Myocyte (in vitro differentiated cells): ENCODE measurements at regions not wholly inside any gene's neighbourhood (a gene's known extent, or its start where the extent isn't known, plus 50 kb on each side); places are given as distances from the start of the nearest gene placed in this dataset.
A peak's percentile ranks its signal among the peaks of the same experiment; 100 is the strongest.

Experiments
- DNase-seq: peaks from one replicate; pipeline ENCODE4 v3.0.0-alpha.2; 2012; ENCODE audit warnings: low read depth

DNA sequence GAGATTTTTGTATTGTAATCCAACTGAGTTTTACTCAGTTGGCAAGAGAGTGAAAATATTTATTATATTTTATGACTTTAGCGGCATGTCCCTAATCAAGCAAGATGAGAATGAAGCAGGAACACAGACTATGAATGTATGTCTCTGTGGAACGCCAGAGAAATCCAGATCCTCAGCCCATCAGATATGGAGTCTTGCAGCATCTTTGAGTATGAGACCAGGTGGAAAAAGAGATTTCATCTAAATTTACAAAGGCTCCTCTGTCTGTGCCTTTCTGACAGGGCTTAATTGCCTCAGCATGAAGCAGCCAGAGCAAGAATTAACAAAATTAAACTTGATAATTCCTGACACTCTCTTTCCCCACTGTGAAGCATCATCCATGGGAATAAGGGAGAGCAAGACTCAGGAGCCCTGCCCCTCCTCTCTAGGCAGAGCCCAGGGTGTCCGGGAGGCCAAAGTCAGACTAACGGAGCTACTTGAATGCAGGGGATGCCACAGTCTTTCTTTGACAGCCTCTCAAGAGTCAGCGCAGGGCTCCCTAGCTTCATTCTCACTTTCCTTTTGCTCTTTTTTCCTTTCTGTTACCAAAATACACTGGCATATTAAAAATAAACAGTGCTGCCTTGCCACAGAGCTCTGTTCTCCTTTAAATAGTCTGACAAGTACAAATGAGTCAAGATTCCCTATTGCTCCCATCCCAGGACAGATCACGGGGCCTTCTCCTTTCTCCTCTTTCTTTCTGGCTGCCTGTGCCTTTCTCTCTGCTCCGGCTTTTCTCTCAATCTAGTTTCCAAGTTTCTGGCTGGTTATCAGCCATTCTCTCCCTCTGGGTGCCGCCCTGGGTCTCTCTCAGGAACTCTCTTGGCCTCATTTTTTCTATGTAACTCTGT lies 132.2 kb upstream of the INHBA start:
- no peak for DNase-seq

GRCh38 chr7:41832941-41833340 lies 130.1 kb upstream of the INHBA start:
- DNase-seq = no peak

DNA sequence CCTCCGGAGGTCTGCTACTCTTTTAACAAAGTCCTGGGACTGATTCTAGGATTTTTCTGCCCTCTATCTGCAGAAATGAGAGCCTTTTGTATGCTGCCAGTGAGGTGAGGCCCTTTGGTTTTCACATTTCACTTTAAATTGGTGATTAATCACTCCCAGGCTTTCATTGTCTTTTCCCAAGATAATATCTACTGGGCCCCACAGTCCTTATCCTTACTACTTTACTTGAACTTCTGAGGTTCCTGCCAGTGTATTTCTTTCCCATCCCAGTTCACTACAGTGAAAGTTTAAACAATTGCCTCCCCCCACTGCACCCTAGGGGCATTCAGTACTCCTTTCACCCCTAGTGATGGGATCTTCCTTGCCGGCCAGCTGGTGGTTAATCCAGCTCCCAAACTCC lies 127.4 kb upstream of the INHBA start:
- no peak for DNase-seq

DNA sequence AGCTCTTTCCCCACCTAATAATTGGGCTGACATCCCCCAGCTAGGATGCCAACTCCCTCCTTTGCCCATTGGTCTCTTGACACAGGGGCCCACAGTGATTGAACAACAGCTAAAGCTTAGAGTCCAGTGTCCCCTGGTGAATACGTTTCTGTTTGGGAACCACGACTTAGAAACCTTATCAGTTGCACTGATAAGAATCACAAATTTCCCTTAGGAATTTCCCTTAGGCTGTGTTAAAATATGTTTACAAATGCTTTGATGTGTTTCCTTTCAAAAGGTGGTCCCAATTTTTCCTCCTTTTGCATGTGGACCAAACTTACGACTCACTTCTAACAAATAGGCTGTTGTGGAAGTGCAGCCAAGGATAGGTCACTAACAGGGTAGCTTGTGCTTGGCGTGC lies 126.0 kb upstream of the INHBA start:
- DNase-seq = no peak

GRCh38 chr7:41826641-41827040 lies 123.8 kb upstream of the INHBA start:
- DNase-seq = no peak

GRCh38 chr7:41825927-41826480 lies 123.1 kb upstream of the INHBA start:
- DNase-seq = no peak

- DNase-seq = peak; percentile 51
These were observed 121.4 kb upstream of the INHBA start for GRCh38 chr7:41824284-41824683.

DNA sequence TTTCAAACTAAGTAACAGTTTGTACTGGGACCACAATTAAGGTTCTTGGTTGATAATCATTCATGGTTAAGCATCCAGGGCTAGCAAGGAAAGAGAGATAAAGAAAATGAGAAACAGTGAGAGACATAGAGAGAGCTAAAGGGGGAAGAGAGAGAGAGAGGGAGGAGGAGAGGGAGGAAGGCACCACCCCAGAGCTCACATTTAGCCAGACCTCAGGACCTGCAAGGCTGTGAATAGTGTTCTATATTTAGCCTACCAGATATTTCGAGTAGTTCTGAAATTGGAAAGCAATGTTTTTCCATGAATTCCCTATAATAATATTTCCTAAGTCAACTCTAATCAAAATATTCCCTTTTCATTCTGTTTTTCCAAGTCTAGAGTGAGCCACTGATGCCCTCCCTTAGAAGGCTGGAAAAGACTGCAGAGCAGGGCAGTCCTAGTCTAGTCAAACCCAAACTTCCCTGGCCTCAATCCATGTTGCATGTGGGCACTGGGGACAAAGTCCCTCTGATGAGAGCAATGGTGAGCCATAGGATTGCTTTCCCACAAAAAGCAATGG lies 119.4 kb upstream of the INHBA start:
- no peak for DNase-seq

DNA sequence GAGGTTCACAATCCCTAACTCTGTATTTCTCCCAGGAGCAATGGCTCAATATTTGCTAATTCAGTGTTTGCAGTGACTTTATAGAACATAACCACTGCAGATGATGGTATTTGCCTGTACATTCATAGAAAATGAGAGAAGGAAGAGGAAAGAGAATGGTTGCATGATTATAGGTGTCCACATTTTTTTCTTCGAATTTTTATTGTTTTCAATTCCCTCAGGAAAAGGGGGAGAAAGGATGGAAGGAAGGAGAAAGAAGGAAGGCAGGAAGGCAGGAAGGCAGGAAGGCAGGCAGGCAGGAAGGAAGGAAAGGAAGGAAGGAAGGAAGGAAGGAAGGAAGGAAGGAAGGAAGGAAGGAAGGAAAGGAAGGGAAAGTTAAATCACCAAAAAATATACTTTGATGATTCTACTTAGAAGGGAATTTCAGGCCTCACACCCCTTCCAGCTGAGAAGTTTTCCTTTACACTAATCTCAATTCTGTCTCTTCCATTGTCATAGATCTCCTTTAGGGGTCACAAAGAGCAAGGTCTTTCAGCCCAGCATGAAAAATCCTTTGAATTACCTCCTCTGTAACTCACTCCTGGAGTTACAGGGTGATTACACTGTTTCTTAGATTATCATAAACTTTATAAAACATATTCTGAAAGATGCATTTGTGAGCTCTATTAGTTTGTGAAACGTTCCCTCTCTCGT lies 118.8 kb upstream of the INHBA start:
- DNase-seq = no peak

GRCh38 chr7:41820111-41820671 lies 117.3 kb upstream of the INHBA start:
- no peak for DNase-seq

DNA sequence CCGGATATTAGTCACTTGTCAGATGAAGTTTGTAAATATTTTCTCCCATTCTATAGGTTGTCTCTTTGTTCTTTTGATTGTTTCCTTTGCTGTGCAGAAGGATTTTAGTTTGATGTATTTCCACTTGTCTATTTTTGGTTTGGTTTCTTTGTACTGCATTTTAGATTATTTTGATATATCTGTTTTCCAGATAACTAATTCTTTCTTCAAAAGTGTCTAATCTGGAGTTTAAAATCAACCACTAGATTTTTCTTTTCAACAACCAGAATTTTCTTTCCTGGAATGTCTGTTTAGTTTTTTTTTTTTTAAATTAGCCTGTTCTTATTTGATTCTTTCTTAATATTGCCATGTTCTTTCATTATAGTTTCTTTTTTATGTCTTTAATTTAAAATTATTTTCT lies 116.8 kb upstream of the INHBA start:
- DNase-seq = no peak

DNA sequence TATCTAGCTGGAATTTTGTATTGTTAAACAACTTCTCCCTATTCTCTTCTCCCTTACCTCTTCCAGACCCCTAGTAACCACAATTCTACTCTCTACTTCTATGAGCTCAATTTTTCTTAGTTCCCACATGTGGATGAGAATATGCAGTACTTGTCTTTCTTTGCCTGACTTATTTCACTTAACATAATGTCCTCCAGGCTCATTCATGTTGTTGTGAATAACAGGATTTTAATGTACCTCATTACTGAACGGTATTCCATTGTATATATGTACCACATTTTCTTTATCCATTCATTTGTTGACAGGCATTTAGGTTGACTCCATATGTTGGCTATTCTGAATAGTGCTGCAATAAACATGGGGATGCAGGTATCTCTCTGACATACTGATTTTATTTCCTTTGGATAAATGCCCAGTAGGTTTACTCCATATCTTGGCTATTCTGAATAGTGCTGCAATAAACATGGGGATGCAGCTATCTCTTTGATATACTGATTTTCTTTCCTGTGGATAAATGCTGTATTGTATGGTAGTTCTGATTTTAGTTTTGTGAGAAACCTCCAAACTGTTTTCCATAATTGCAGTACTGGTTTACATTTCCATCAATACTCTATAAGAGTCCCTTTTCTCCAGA lies 116.0 kb upstream of the INHBA start:
- no peak for DNase-seq

GRCh38 chr7:41817386-41817785 lies 114.5 kb upstream of the INHBA start:
- peak; percentile 51 for DNase-seq

GRCh38 chr7:41816111-41816510 lies 113.2 kb upstream of the INHBA start:
- DNase-seq = no peak

DNA sequence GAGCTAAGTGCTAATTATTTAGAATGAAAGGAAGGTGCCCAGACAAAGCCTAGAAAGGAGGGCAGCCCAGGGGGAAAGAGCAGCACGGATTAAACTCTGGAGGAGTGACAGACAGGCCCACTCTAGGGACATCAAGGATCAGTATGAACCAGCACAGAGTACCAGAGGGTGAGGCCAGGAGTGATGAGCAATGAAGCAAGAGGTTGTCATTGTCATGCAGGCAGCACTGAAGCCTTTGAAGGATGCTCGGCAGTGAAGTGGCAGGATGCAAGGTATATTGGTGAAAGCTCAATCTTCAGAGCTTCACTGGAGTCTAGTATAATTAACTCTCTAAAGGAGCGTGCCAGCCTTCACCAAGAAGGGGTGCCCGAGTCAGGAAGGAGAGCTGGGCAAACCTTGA lies 112.0 kb upstream of the INHBA start:
- no peak for DNase-seq

- DNase-seq = no peak
These were observed 110.4 kb upstream of the INHBA start for GRCh38 chr7:41813286-41813685.

- DNase-seq = no peak
These were observed 109.1 kb upstream of the INHBA start for GRCh38 chr7:41811941-41812340.

DNA sequence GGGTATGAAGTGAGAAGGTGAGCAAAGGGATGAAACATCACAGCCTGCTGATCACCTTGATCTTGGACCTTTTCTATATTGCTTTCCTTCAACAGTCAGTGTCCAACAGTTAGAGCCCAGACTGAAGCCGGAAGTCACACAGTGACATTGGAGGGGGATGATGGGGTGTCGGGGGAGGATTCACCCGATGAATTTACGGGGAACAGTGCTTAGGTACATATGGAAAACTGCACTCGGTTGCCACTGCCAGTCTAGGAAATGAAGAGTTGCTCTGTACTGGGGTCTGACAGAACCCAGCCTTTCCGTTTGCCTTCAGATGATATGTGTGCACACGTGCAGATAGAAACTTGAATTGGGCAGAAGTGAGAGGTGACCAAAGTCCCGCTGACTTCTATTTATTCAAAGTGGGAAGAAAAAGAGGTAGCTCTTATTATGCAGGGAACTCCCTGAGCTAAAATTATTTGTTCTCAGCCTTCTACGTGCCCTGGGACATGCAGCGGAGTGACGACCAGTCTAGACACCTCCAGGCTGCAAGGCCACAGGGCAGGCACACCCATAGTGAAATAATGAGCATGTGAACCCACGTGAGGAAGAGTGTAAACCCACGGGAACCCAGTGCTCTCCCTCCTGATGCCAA lies 107.2 kb upstream of the INHBA start:
- no peak for DNase-seq

DNA sequence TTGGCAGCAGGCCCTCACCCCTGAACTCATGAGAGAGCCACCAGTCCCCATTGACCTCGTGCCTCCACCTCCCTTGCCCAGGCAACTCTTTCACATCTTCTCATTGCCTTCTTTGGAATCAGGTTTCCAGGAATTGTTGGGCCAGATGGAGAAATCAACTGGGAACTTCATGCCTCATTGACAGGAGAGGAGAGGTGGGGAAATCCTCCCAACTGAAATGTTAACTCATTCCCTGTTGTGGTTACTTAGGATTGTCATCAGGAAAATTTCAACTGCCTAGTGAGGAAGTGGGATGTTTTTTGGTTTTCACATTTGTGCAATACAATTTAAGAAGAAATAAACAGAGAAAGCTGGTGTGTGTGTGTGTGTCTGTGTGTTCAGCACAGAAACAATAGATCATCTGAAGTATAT lies 106.6 kb upstream of the INHBA start:
- no peak for DNase-seq

DNA sequence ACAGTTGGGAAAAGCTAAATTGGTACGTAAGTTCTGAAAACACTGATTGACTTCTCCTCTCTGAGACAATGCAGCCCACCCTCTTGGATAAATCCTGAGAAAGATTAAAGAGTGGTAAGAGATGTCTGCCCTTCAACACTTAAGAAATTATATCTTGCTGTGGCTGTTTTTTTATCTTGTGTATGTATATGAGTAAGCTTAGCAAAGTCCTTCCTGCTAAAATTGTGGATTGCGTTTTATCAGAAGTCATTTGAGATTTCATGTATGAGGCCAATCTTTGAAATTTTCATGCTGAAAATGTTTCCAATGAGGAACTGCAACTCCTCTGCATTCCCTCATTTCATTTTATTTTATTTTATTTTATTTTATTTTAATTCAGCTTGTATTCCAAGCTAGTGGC lies 106.2 kb upstream of the INHBA start:
- no peak for DNase-seq

DNA sequence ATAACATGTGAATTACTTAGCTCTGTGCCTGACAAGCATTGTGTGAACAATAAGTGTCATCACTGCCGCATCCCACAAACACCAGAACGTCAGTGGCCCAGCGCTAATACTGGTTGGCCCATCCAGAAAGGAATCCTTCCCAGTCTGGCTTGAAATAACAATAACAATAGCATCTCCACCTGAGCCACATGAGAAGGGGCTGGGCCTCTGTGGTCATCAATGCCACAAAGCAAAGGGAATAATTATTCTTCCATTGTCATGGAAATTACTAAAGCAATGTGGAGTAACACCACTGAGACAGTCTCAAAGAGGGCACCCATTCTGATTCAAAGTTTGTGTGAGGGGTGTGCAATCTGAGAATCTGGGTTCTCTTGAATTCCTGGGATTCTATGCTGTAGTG lies 105.7 kb upstream of the INHBA start:
- no peak for DNase-seq
